BE2C (cell line): ENCODE measurements at regions not wholly inside any gene's neighbourhood (a gene's known extent, or its start where the extent isn't known, plus 50 kb on each side); places are given as distances from the start of the nearest gene placed in this dataset.

Source experiments
- DNase-seq: peaks from one replicate; pipeline ENCODE4 v3.0.0-alpha.2; 2020
- H3K27me3 ChIP-seq: fragments of 250-450 bp; sonication (Bioruptor Pico); 2 replicates; pipeline ENCODE4 v1.5.1; 2020; ENCODE audit warnings: mild to moderate bottlenecking
- H3K36me3 ChIP-seq: fragments of 250-450 bp; sonication (Bioruptor Pico); 2 replicates; pipeline ENCODE4 v1.5.1; 2020; ENCODE audit warnings: mild to moderate bottlenecking
- H3K4me1 ChIP-seq: fragments of 250-450 bp; sonication (Bioruptor Pico); 2 replicates; pipeline ENCODE4 v1.5.1; 2020
- H3K4me3 ChIP-seq: 2 replicates; pipeline ENCODE4 v1.5.1; 2011; ENCODE audit warnings: low read depth, low read length
- H3K9me3 ChIP-seq: fragments of 250-450 bp; sonication (Bioruptor Pico); 2 replicates; pipeline ENCODE4 v1.5.1; 2020
- CTCF ChIP-seq: IDR thresholded peaks from 2 replicates; pipeline ENCODE4 v1.5.1; 2012; ENCODE audit warnings: mild to moderate bottlenecking, low read depth, low read length

GRCh38 chr14:85909581-85909980, 379.6 kb downstream of the FLRT2 start:
- Histone ChIP-seq H3K27me3 (no peaks in the 10 kb centered on the region), H3K4me3 (no peak overlapping the region), H3K4me1 (no peaks in the 10 kb centered on the region), H3K36me3 (no peaks in the 10 kb centered on the region), H3K9me3 (no peaks in the 10 kb centered on the region)
- DNase-seq, result no peak
- TF ChIP-seq CTCF, result no peak

GRCh38 chr14:85907536-85907935, 377.6 kb downstream of the FLRT2 start:
- H3K36me3 ChIP-seq, result no peaks in the 10 kb centered on the region
- H3K9me3 ChIP-seq, result no peaks in the 10 kb centered on the region
- no peak for TF ChIP-seq CTCF
- no peaks in the 10 kb centered on the region for H3K27me3 ChIP-seq
- DNase-seq, result no peak
- no peak overlapping the region for H3K4me3 ChIP-seq
- no peaks in the 10 kb centered on the region for H3K4me1 ChIP-seq

DNA sequence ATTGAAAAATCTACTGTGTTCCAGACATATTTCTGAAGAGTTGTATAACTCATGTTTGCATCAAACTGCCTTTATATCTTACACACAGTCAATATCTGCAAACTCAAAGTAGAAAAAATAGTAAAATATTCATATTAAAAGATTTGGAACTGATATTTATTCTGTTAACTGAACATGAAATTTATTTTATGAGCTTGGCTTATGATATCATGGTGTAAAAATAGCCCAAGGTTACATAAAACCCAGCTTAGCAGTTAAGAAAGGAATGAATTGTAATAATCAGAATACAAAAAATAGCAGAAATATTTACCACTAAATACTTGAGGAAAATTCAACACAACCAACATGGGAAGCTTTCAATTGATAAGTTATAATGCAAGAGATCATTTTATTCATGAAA, 367.9 kb downstream of the FLRT2 start:
- no peak overlapping the region for H3K4me3 ChIP-seq
- TF ChIP-seq CTCF, result no peak
- no peak for DNase-seq

GRCh38 chr14:85895603-85896002, 365.7 kb downstream of the FLRT2 start:
- no peaks in the 10 kb centered on the region for H3K4me1 ChIP-seq
- no peak overlapping the region for H3K4me3 ChIP-seq
- no peak for TF ChIP-seq CTCF
- DNase-seq, result no peak
- H3K9me3 ChIP-seq, result no peaks in the 10 kb centered on the region
- no peaks in the 10 kb centered on the region for H3K36me3 ChIP-seq
- H3K27me3 ChIP-seq, result no peaks in the 10 kb centered on the region

More for the DNA sequence above, 367.9 kb downstream of the FLRT2 start:
- Histone ChIP-seq H3K36me3 (no peaks in the 10 kb centered on the region), H3K27me3 (no peaks in the 10 kb centered on the region), H3K9me3 (no peaks in the 10 kb centered on the region), H3K4me1 (no peaks in the 10 kb centered on the region)

DNA sequence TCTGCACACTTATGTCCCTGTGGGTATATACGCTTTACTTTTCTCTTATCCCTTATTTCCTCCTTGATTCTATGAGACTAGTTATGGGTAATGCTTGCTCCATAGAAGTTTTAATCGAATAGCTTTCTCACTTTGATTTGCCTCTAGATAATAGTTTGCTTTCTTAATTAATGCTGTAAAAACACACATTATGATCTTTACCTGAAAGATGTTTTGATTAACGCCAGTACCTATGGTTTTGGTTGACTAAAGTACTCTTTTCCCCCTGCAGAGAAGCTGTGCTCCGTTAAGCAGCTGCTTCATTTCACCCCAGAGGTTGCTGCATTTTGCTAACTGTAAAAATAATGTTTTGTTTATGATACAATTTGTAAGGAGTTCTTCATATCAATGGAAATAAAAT, 362.3 kb downstream of the FLRT2 start:
- Histone ChIP-seq H3K27me3 (no peaks in the 10 kb centered on the region), H3K9me3 (no peaks in the 10 kb centered on the region), H3K4me1 (no peaks in the 10 kb centered on the region), H3K4me3 (no peak overlapping the region), H3K36me3 (no peaks in the 10 kb centered on the region)
- TF ChIP-seq CTCF, result no peak
- DNase-seq, result no peak

DNA sequence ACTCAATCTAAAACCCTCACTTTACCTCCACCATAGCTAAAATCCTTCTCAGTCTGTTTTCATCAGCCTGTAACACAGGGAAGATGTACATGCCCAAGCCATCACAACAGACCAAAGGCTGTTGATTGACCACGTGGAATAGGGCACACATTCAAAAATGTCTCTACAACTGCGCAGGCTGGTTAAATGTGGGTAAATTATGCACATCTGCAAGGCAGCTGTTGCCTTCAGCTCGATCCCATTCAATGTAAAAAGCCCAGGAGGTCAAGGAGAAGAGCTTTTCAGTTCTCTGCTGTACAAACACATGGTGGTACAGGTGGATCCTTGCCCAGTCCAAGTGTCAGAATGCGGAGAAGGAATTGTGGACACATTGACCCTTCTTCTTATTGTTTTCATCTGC, 354.0 kb downstream of the FLRT2 start:
- DNase-seq, result no peak
- no peaks in the 10 kb centered on the region for H3K27me3 ChIP-seq
- H3K9me3 ChIP-seq, result no peaks in the 10 kb centered on the region
- H3K4me3 ChIP-seq, result no peak overlapping the region
- no peak for TF ChIP-seq CTCF
- no peaks in the 10 kb centered on the region for H3K4me1 ChIP-seq
- H3K36me3 ChIP-seq, result no peaks in the 10 kb centered on the region
